Smooth muscle cell (in vitro differentiated cells): ENCODE measurements at regions not wholly inside any gene's neighbourhood (a gene's known extent, or its start where the extent isn't known, plus 50 kb on each side); places are given as distances from the start of the nearest gene placed in this dataset.

ENCODE experiments used
- DNase-seq: peaks from one replicate; lab custom pipeline; 2025; ENCODE audit not compliant: unreplicated experiment; lab: John Stamatoyannopoulos, UW
- H2AFZ ChIP-seq: fragments of 200-600 bp; sonication (generic); 2 replicates; pipeline ENCODE4 v1.6.0; 2016; ENCODE audit warnings: antibody characterized with exemption, low read depth, mild to moderate bottlenecking
- H3F3A ChIP-seq: fragments of 200-600 bp; sonication (generic); 2 replicates; pipeline ENCODE4 v1.6.0; 2017; ENCODE audit warnings: antibody characterized with exemption, low read depth
- H3K27ac ChIP-seq: fragments of 200-600 bp; sonication (generic); 2 replicates; pipeline ENCODE4 v1.5.1; 2016; ENCODE audit warnings: low read depth, mild to moderate bottlenecking
- H3K27me3 ChIP-seq: fragments of 200-600 bp; sonication (generic); 2 replicates; pipeline ENCODE4 v1.6.1; 2016; ENCODE audit warnings: low read depth, mild to moderate bottlenecking
- H3K36me3 ChIP-seq: fragments of 200-600 bp; sonication (generic); 2 replicates; pipeline ENCODE4 v1.5.1; 2016; ENCODE audit warnings: low read depth
- H3K4me1 ChIP-seq: fragments of 200-600 bp; sonication (generic); 2 replicates; pipeline ENCODE4 v1.5.1; 2016; ENCODE audit warnings: low read depth
- H3K4me2 ChIP-seq: fragments of 200-600 bp; sonication (generic); 2 replicates; pipeline ENCODE4 v1.6.0; 2016; ENCODE audit warnings: mild to moderate bottlenecking
- H3K4me3 ChIP-seq: fragments of 200-600 bp; sonication (generic); 2 replicates; pipeline ENCODE4 v1.5.1; 2016; ENCODE audit warnings: mild to moderate bottlenecking
- H3K79me2 ChIP-seq: fragments of 200-600 bp; sonication (generic); 2 replicates; pipeline ENCODE4 v1.6.0; 2016; ENCODE audit warnings: low read depth, mild to moderate bottlenecking
- H3K9ac ChIP-seq: fragments of 200-600 bp; sonication (generic); 2 replicates; pipeline ENCODE4 v1.6.0; 2016; ENCODE audit warnings: low read depth
- H3K9me3 ChIP-seq: fragments of 200-600 bp; sonication (generic); replicated peaks from 2 replicates; pipeline ENCODE4 v1.5.1; 2016; ENCODE audit warnings: low read depth
- H4K20me1 ChIP-seq: fragments of 200-600 bp; sonication (generic); 2 replicates; pipeline ENCODE4 v1.6.0; 2016; ENCODE audit warnings: low read depth
- WGBS: methylation state at CpG from one replicate; pipeline ENCODE4 v1.1.7; 2016; ENCODE audit warnings: low lambda C conversion rate; 5-methylcytosine and 5-hydroxymethylcytosine counted together
- TF ChIP-seq, protein P1 (sequence below): fragments of 200-600 bp; sonication (generic); IDR thresholded peaks from 2 replicates; pipeline ENCODE4 v1.5.1; 2017; ENCODE audit warnings: borderline replicate concordance, mild to moderate bottlenecking, antibody characterized with exemption; ENCODE audit not compliant: insufficient read depth, poor library complexity, severe bottlenecking

- Histone ChIP-seq H3K4me3 (no peak overlapping the region), H3K4me2 (no peak overlapping the region), H3K9me3 (no peaks in the 10 kb centered on the region), H3K9ac (no peak overlapping the region), H3K79me2 (no peaks in the 10 kb centered on the region), H3K36me3 (no peaks in the 10 kb centered on the region), H3K27me3 (no peaks in the 10 kb centered on the region), H3K27ac (no peak overlapping the region), H2AFZ (no peak overlapping the region), H3K4me1 (no peaks in the 10 kb centered on the region), H3F3A (no peaks in the 10 kb centered on the region), H4K20me1 (no peaks in the 10 kb centered on the region)
- 96% methylated on average over 10 of the region's 10 CpGs for WGBS
- no peak for DNase-seq
- TF ChIP-seq, protein P1, sequence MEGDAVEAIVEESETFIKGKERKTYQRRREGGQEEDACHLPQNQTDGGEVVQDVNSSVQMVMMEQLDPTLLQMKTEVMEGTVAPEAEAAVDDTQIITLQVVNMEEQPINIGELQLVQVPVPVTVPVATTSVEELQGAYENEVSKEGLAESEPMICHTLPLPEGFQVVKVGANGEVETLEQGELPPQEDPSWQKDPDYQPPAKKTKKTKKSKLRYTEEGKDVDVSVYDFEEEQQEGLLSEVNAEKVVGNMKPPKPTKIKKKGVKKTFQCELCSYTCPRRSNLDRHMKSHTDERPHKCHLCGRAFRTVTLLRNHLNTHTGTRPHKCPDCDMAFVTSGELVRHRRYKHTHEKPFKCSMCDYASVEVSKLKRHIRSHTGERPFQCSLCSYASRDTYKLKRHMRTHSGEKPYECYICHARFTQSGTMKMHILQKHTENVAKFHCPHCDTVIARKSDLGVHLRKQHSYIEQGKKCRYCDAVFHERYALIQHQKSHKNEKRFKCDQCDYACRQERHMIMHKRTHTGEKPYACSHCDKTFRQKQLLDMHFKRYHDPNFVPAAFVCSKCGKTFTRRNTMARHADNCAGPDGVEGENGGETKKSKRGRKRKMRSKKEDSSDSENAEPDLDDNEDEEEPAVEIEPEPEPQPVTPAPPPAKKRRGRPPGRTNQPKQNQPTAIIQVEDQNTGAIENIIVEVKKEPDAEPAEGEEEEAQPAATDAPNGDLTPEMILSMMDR: no peak
These were observed 189.7 kb downstream of the MEX3B start for GRCh38 chr15:81856001-81856633.

DNA sequence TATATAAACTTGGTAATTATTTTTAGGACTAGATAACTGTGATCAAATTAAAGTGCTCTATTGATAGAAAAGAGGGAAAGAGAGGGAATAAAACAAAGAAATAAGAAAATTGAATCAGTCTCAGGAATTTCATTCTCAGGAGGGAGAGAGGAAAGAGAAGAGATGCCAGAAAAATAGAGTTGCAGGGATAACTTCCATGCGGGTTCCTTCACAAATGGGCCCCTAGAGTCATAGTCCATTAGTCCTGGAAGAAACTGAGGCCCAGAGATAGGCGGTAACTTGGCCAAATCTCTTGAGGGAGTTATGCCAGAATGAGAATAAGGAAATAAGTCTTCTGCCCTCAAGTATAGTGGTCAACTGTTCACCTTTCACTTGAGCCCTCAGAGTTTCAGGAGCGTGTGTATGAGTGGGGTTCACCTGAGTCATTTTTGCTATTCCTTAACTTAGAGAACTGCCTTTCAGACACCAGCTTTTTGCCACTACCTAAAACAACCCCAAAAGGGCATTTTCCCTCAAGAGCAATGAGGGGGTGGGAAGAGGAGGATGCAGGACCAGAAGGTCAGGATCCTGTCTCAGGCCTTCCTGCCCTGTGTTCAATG is 192.6 kb downstream of the MEX3B start:
- 99% methylated on average over 3 of the region's 3 CpGs for WGBS
- Histone ChIP-seq H4K20me1 (no peaks in the 10 kb centered on the region), H3K79me2 (no peaks in the 10 kb centered on the region), H3K4me1 (no peaks in the 10 kb centered on the region), H3K27me3 (no peaks in the 10 kb centered on the region), H2AFZ (no peak overlapping the region), H3K9me3 (no peaks in the 10 kb centered on the region), H3F3A (no peaks in the 10 kb centered on the region), H3K27ac (no peak overlapping the region), H3K9ac (no peak overlapping the region), H3K36me3 (no peaks in the 10 kb centered on the region), H3K4me2 (no peak overlapping the region), H3K4me3 (no peak overlapping the region)
- no peak for DNase-seq
- TF ChIP-seq, protein P1: no peak

DNA sequence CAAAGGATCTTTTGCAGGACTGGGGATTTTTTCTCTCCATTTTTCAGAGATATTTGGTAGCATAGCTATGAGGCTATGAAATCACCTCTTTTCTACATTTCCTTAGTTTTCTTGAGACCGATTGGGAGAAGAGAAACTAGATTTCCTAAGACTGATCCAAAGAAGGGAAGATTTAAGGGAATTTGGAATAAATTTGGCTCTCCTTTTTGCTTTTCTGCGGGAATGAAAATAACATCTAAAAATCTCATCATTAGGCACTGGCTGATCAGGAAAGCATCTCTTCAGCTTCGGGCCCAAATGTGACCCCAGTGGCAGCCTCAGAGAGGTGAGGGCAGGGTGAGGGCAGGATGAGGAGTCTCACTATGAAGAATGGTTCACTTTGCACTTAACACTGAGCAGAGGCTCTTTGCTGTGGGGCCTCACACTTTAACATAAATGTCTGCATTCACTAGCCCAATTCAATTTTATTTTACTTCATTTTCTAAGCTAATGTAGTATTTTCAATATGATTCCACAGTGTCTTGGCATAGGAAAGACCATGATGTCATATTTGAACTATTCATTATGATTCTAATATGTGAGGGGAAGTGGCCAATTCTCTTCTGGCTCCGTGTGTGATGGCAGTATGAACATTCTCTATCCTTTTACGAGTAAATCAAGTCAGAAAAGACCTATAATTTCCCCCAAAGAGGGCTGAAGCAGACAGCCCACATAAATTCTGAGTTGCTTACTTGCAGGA is 193.2 kb downstream of the MEX3B start:
- H3K4me2 ChIP-seq: no peak overlapping the region
- H4K20me1 ChIP-seq: no peaks in the 10 kb centered on the region
- H3K36me3 ChIP-seq: no peaks in the 10 kb centered on the region
- WGBS: 91% methylated on average over 5 of the region's 5 CpGs
- no peak for DNase-seq
- H3K9me3 ChIP-seq: no peaks in the 10 kb centered on the region
- H3F3A ChIP-seq: no peaks in the 10 kb centered on the region
- H3K4me1 ChIP-seq: no peaks in the 10 kb centered on the region
- TF ChIP-seq, protein P1: no peak
- no peaks in the 10 kb centered on the region for H3K27me3 ChIP-seq
- H3K27ac ChIP-seq: no peak overlapping the region
- H3K79me2 ChIP-seq: no peaks in the 10 kb centered on the region
- H3K9ac ChIP-seq: no peak overlapping the region
- no peak overlapping the region for H2AFZ ChIP-seq
- H3K4me3 ChIP-seq: no peak overlapping the region

GRCh38 chr15:81851757-81852156 is 194.1 kb downstream of the MEX3B start:
- no peak for DNase-seq
- H3K27me3 ChIP-seq: no peaks in the 10 kb centered on the region
- H3K36me3 ChIP-seq: no peaks in the 10 kb centered on the region
- H3K4me2 ChIP-seq: no peak overlapping the region
- H2AFZ ChIP-seq: no peak overlapping the region
- no peaks in the 10 kb centered on the region for H3F3A ChIP-seq
- 76% methylated on average over 7 of the region's 7 CpGs for WGBS
- TF ChIP-seq, protein P1: no peak
- H4K20me1 ChIP-seq: no peaks in the 10 kb centered on the region
- H3K9me3 ChIP-seq: no peaks in the 10 kb centered on the region
- H3K79me2 ChIP-seq: no peaks in the 10 kb centered on the region
- H3K27ac ChIP-seq: no peak overlapping the region
- no peak overlapping the region for H3K9ac ChIP-seq
- H3K4me1 ChIP-seq: no peaks in the 10 kb centered on the region
- H3K4me3 ChIP-seq: no peak overlapping the region
